ENCODE measurements at regions not wholly inside any gene's neighbourhood (a gene's known extent, or its start where the extent isn't known, plus 50 kb on each side); places are given as distances from the start of the nearest gene placed in this dataset.

GRCh38 chr12:103197725-103198388 lies 240.4 kb downstream of the ASCL1 start:
- TF ChIP-seq CTCF (IDR thresholded peaks at IDR 0.05; ENCODE audit: control extremely low read depth in 1 of 3, insufficient read depth in 1 of 3, low read depth in 1 of 3, low read length in 3 of 3) (no peak), JUND (IDR thresholded peaks at IDR 0.05; ENCODE audit: low read length) (no peak), TAF1 (IDR thresholded peaks at IDR 0.05; ENCODE audit: low read depth, low read length) (no peak), CBX5 (IDR thresholded peaks at IDR 0.05; ENCODE audit: low read depth, low read length) (no peak), GTF2F1 (IDR thresholded peaks at IDR 0.05; ENCODE audit: borderline replicate concordance, low read depth, low read length) (no peak), POLR2AphosphoS5 (IDR thresholded peaks at IDR 0.05; ENCODE audit: low read depth, low read length) (no peak), POLR2A (IDR thresholded peaks at IDR 0.05; ENCODE audit: control extremely low read depth in 1 of 2, low read depth in 2 of 2, low read length in 2 of 2) (no peak), SIN3A (conservative IDR thresholded peaks at IDR 0.05 in 1 of 2, IDR thresholded peaks at IDR 0.05 in 1 of 2; ENCODE audit: low read depth in 1 of 2, low read length in 2 of 2) (no peak), USF2 (IDR thresholded peaks at IDR 0.05; ENCODE audit: low read length) (no peak), EZH2 (IDR thresholded peaks at IDR 0.05; ENCODE audit: low read depth, low read length, severe bottlenecking) (no peak), KDM5A (IDR thresholded peaks at IDR 0.05; ENCODE audit: low read length) (no peak), SP1 (IDR thresholded peaks at IDR 0.05; ENCODE audit: low read depth, low read length) (no peak), EP300 (IDR thresholded peaks at IDR 0.05; ENCODE audit: borderline replicate concordance in 1 of 2, low read depth in 2 of 2, low read length in 2 of 2) (no peak)
